SU-DHL-6 (cell line): ENCODE measurements at regions not wholly inside any gene's neighbourhood (a gene's known extent, or its start where the extent isn't known, plus 50 kb on each side); places are given as distances from the start of the nearest gene placed in this dataset.
"Not testable (repeated sequence)": the region's sequence is repeated elsewhere in the genome, so short reads cannot be mapped to it uniquely, and the experiment has no call there.

Source experiments
- H2AFZ ChIP-seq: fragments of 200-600 bp; sonication (generic); 2 replicates; pipeline ENCODE4 v1.6.1; 2014; ENCODE audit warnings: low read depth, mild to moderate bottlenecking, moderate library complexity, mixed read lengths, antibody characterized with exemption, low read length; ENCODE audit not compliant: severe bottlenecking
- H3F3A ChIP-seq: fragments of 200-600 bp; shearing (Covaris generic); 2 replicates; pipeline ENCODE4 v1.6.0; 2016; ENCODE audit warnings: antibody characterized with exemption, mild to moderate bottlenecking; ENCODE audit not compliant: insufficient read depth
- H3K27ac ChIP-seq: fragments of 200-600 bp; sonication (generic); 2 replicates; pipeline ENCODE4 v1.5.1; 2016; ENCODE audit warnings: low read depth, mild to moderate bottlenecking, low read length, moderate library complexity, mixed read lengths
- H3K27me3 ChIP-seq: fragments of 200-600 bp; sonication (generic), shearing (Covaris generic); 2 replicates; pipeline ENCODE4 v1.6.0; 2014; ENCODE audit warnings: mild to moderate bottlenecking, low read length
- H3K36me3 ChIP-seq: fragments of 200-600 bp; sonication (generic); 2 replicates; pipeline ENCODE4 v1.6.1; 2014; ENCODE audit warnings: mild to moderate bottlenecking, low read length, mixed read lengths
- H3K4me2 ChIP-seq: fragments of 300-600, 200-600 bp; shearing (Covaris generic), sonication (generic); 2 replicates; pipeline ENCODE4 v1.6.0; 2014; ENCODE audit warnings: low read length, low read depth, mild to moderate bottlenecking; ENCODE audit not compliant: poor library complexity, severe bottlenecking
- H3K4me3 ChIP-seq: fragments of 200-600 bp; sonication (generic); 2 replicates; pipeline ENCODE4 v1.5.1; 2014; ENCODE audit warnings: antibody characterized with exemption, low read length, mild to moderate bottlenecking, mixed read lengths; ENCODE audit not compliant: insufficient read depth, poor library complexity, severe bottlenecking
- H3K79me2 ChIP-seq: fragments of 200-600 bp; sonication (generic); 2 replicates; pipeline ENCODE4 v1.6.1; 2014; ENCODE audit warnings: mild to moderate bottlenecking, low read length, moderate library complexity; ENCODE audit not compliant: insufficient read depth
- H3K9ac ChIP-seq: fragments of 200-600 bp; sonication (generic); 2 replicates; pipeline ENCODE4 v1.7.0; 2014; ENCODE audit warnings: mild to moderate bottlenecking, low read length
- H3K9me2 ChIP-seq: fragments of 200-600 bp; sonication (generic); replicated peaks from 2 replicates; pipeline ENCODE4 v1.6.1; 2014; ENCODE audit warnings: low read length; ENCODE audit not compliant: insufficient read depth
- H3K9me3 ChIP-seq: fragments of 200-600 bp; sonication (generic); 2 replicates; pipeline ENCODE4 v1.6.1; 2014; ENCODE audit warnings: low read length, mixed read lengths; ENCODE audit not compliant: insufficient read depth
- H4K20me1 ChIP-seq: fragments of 200-600 bp; sonication (generic); 2 replicates; pipeline ENCODE4 v1.6.1; 2014; ENCODE audit warnings: low read depth, mild to moderate bottlenecking, antibody characterized with exemption, low read length, moderate library complexity, mixed read lengths
- EZH2phosphoT487 ChIP-seq: fragments of 200-600 bp; sonication (generic), shearing (Covaris generic); conservative IDR thresholded peaks from 2 replicates; pipeline ENCODE4 v1.6.1; 2018; ENCODE audit warnings: mild to moderate bottlenecking, antibody characterized with exemption, low read length, moderate library complexity, mixed read lengths
- TF ChIP-seq, protein P1 (sequence below): fragments of 200-600 bp; sonication (generic); IDR thresholded peaks from one replicate; pipeline ENCODE4 v1.5.1; 2017; ENCODE audit warnings: antibody characterized with exemption, mild to moderate bottlenecking, low read length, moderate library complexity; ENCODE audit not compliant: insufficient read depth, poor library complexity, severe bottlenecking

DNA sequence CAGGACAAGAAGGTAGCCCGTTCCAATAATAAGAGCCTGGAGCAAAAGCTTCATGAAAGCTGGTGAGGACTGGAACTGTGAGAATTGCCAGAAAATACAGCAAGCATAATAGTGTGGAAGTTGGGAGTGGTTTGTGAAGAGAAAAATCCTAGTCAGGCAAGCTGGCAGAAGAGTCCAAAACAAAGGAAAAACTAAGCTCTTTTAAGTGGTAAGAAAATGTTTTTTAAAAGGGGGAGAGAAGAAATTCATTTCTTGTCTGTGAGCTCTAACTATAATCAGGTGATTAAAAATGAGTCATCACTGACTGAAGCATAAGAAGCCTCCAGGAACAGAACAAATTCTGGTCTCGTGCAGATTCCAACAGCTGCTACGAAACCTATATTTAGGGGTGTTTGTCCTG, 102.6 kb downstream of the CAAP1 start:
- Histone ChIP-seq H3F3A (no peaks in the 10 kb centered on the region), H3K9ac (no peak overlapping the region), H3K9me2 (no peaks in the 10 kb centered on the region), H3K4me2 (no peak overlapping the region), H4K20me1 (no peaks in the 10 kb centered on the region), H3K27ac (no peak overlapping the region), H2AFZ (no peak overlapping the region), H3K36me3 (no peaks in the 10 kb centered on the region), H3K4me3 (no peak overlapping the region), H3K79me2 (no peaks in the 10 kb centered on the region), H3K27me3 (no peaks in the 10 kb centered on the region), H3K9me3 (no peaks in the 10 kb centered on the region)
- TF ChIP-seq EZH2phosphoT487, result no peak
- TF ChIP-seq, protein P1, sequence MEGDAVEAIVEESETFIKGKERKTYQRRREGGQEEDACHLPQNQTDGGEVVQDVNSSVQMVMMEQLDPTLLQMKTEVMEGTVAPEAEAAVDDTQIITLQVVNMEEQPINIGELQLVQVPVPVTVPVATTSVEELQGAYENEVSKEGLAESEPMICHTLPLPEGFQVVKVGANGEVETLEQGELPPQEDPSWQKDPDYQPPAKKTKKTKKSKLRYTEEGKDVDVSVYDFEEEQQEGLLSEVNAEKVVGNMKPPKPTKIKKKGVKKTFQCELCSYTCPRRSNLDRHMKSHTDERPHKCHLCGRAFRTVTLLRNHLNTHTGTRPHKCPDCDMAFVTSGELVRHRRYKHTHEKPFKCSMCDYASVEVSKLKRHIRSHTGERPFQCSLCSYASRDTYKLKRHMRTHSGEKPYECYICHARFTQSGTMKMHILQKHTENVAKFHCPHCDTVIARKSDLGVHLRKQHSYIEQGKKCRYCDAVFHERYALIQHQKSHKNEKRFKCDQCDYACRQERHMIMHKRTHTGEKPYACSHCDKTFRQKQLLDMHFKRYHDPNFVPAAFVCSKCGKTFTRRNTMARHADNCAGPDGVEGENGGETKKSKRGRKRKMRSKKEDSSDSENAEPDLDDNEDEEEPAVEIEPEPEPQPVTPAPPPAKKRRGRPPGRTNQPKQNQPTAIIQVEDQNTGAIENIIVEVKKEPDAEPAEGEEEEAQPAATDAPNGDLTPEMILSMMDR, result no peak

DNA sequence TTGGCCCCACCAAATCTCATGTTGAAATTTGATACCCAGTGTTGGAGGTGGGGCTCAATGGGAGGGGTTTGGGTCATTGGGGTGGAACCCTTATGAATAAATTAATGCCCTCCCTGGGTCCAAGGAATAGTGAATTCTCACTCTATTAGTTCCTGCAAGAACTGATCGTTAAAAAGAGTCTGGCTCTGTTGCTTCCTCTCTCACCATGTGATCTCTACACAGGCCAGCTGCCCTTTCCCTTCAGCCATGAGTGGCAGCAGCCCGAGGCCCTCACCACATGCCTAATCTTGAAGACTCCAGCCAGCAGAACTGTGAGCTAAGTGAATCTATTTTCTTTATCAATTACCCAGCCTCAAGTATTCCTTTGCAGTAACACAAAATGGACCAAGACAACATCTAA, 106.0 kb downstream of the CAAP1 start:
- Histone ChIP-seq H3K27me3 (no peaks in the 10 kb centered on the region), H3F3A (no peaks in the 10 kb centered on the region), H3K9me2 (no peaks in the 10 kb centered on the region), H3K4me2 (no peak overlapping the region), H3K9ac (no peak overlapping the region), H3K27ac (no peak overlapping the region), H3K9me3 (no peaks in the 10 kb centered on the region), H3K4me3 (no peak overlapping the region), H2AFZ (no peak overlapping the region), H4K20me1 (no peaks in the 10 kb centered on the region), H3K36me3 (no peaks in the 10 kb centered on the region), H3K79me2 (no peaks in the 10 kb centered on the region)
- TF ChIP-seq, protein P1, result no peak
- no peak for TF ChIP-seq EZH2phosphoT487

DNA sequence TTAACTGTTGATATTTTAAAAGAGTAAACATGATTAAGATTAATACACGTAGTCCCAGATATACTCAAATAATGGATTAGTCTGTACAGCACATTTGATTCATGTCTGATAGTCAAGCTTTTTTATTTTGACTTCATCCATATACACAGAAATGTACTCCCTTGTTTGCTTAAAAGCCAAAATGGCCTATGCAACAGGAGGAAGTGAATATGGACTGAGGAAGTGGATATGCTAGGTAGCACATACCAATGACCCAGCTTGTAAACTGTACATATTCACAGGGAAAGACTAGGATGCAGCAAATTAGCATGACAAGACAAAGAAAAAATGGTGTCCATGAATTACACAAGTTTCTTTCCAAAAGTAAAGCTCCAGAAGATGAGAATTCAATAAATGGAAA, 109.7 kb downstream of the CAAP1 start:
- H3K36me3 ChIP-seq, result no peaks in the 10 kb centered on the region
- H3K27me3 ChIP-seq, result no peaks in the 10 kb centered on the region
- no peak overlapping the region for H3K4me2 ChIP-seq
- TF ChIP-seq EZH2phosphoT487, result no peak
- TF ChIP-seq, protein P1, result no peak
- H2AFZ ChIP-seq, result no peak overlapping the region
- H3K4me3 ChIP-seq, result no peak overlapping the region
- no peaks in the 10 kb centered on the region for H3K9me2 ChIP-seq
- no peaks in the 10 kb centered on the region for H3K9me3 ChIP-seq
- no peak overlapping the region for H3K9ac ChIP-seq
- no peaks in the 10 kb centered on the region for H3F3A ChIP-seq
- no peaks in the 10 kb centered on the region for H4K20me1 ChIP-seq
- H3K27ac ChIP-seq, result no peak overlapping the region
- H3K79me2 ChIP-seq, result no peaks in the 10 kb centered on the region

DNA sequence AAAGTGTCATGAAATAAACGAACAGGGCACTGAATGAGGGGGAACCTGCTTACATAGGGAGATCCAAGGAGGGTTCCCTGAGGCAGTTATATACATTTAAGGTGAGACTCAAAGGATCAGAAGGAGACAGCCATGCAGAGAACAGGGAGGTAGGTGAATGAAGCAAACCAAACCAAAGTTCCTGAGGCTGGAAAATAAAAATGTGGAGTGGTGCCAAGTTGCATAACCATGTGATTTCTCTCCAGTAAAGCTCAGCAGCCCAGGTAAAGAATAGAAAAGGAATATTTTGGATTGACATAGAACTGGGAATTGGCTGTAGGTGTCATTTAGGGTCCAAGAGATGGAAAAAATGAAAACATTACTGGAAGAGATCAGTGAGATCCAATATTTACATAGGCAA, 110.7 kb downstream of the CAAP1 start:
- no peak for TF ChIP-seq EZH2phosphoT487
- TF ChIP-seq, protein P1, result no peak
- no peak overlapping the region for H2AFZ ChIP-seq
- no peaks in the 10 kb centered on the region for H3K79me2 ChIP-seq
- no peaks in the 10 kb centered on the region for H3F3A ChIP-seq
- H3K27me3 ChIP-seq, result no peaks in the 10 kb centered on the region
- no peak overlapping the region for H3K4me2 ChIP-seq
- no peaks in the 10 kb centered on the region for H4K20me1 ChIP-seq
- no peak overlapping the region for H3K9ac ChIP-seq
- H3K9me2 ChIP-seq, result no peaks in the 10 kb centered on the region
- no peaks in the 10 kb centered on the region for H3K9me3 ChIP-seq
- H3K4me3 ChIP-seq, result no peak overlapping the region
- no peaks in the 10 kb centered on the region for H3K36me3 ChIP-seq
- H3K27ac ChIP-seq, result no peak overlapping the region

DNA sequence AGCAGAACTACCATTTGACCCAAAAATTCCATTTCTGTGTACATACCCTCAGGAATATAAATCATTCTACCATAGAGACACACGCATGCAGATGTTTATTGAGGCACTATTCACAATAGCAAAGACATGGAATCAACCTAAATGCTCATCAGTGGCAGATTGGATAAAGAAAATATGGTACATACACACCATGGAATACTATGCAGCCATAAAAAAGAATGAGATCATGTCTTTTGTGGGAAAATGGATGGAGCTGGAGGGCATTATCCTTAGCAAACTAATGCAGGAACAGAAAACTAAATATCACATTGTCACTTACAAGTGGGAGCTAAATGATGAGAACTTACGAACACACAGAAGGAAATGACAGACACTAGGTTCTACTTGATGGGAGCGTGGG, 112.3 kb downstream of the CAAP1 start:
- H3K4me2 ChIP-seq, H3K27me3 ChIP-seq, H3K9me2 ChIP-seq, H4K20me1 ChIP-seq, H3K36me3 ChIP-seq, H3K9me3 ChIP-seq, H3F3A ChIP-seq, H2AFZ ChIP-seq, H3K9ac ChIP-seq, H3K79me2 ChIP-seq, H3K27ac ChIP-seq, H3K4me3 ChIP-seq: not testable (repeated sequence)
